ENCODE measurements at regions not wholly inside any gene's neighbourhood (a gene's known extent, or its start where the extent isn't known, plus 50 kb on each side); places are given as distances from the start of the nearest gene placed in this dataset.

- Histone ChIP-seq H3K4me2 (ENCODE audit: low read length) (no peak overlapping the region), H3K27ac (ENCODE audit: low read depth, low read length, poor library complexity, severe bottlenecking) (no peak overlapping the region), H4K20me1 (ENCODE audit: insufficient read depth, low read length) (no peaks in the 10 kb centered on the region), H3K79me2 (ENCODE audit: insufficient read depth, low read length) (no peaks in the 10 kb centered on the region), H3K4me1 (ENCODE audit: insufficient read depth, low read length, severe bottlenecking) (no peaks in the 10 kb centered on the region), H2AFZ (ENCODE audit: low read length) (no peak overlapping the region), H3F3A (ENCODE audit: insufficient read depth, low read length) (no peaks in the 10 kb centered on the region), H3K4me3 (ENCODE audit: low read depth, low read length, poor library complexity, severe bottlenecking) (no peak overlapping the region), H3K9me2 (ENCODE audit: low read depth, low read length) (no peaks in the 10 kb centered on the region), H3K27me3 (ENCODE audit: insufficient read depth, low read length) (no peaks in the 10 kb centered on the region), H3K9ac (ENCODE audit: low read length) (no peak overlapping the region), H3K36me3 (ENCODE audit: insufficient read depth, low read length) (no peaks in the 10 kb centered on the region), H3K9me3 (ENCODE audit: low read length) (no peaks in the 10 kb centered on the region)
- no peak for TF ChIP-seq CTCF (IDR thresholded peaks at IDR 0.05; ENCODE audit: low read length)
- no peak for TF ChIP-seq EZH2 (IDR thresholded peaks at IDR 0.05; ENCODE audit: borderline replicate concordance, low read length)
These were observed 274.3 kb upstream of the PPARGC1A start for GRCh38 chr4:24164054-24164693.

DNA sequence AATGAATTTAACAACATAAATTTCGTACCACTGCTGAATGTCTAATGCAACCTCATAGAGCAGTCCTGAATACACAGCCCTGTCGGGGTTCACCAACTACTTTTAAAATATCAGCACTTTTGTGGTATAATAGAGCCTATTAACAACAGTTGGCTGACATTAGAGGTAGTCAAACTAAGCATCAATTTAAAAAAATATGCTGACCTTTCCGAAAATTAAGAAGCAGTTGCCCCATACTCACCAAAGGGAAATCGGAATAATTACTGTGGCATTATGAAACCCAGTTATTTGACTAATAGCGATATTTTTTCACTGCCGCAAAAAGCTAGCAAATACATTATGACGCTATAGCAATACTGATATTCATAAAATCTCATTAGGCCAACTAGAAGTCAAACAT is 273.5 kb upstream of the PPARGC1A start:
- H3K4me2 ChIP-seq (ENCODE audit: low read length): no peak overlapping the region
- no peaks in the 10 kb centered on the region for H3K4me1 ChIP-seq (ENCODE audit: insufficient read depth, low read length, severe bottlenecking)
- no peaks in the 10 kb centered on the region for H3F3A ChIP-seq (ENCODE audit: insufficient read depth, low read length)
- no peak for TF ChIP-seq CTCF (IDR thresholded peaks at IDR 0.05; ENCODE audit: low read length)
- no peak for TF ChIP-seq EZH2 (IDR thresholded peaks at IDR 0.05; ENCODE audit: borderline replicate concordance, low read length)
- no peaks in the 10 kb centered on the region for H4K20me1 ChIP-seq (ENCODE audit: insufficient read depth, low read length)
- no peaks in the 10 kb centered on the region for H3K9me2 ChIP-seq (ENCODE audit: low read depth, low read length)
- H3K79me2 ChIP-seq (ENCODE audit: insufficient read depth, low read length): no peaks in the 10 kb centered on the region
- H3K36me3 ChIP-seq (ENCODE audit: insufficient read depth, low read length): no peaks in the 10 kb centered on the region
- H3K9me3 ChIP-seq (ENCODE audit: low read length): no peaks in the 10 kb centered on the region
- no peak overlapping the region for H3K27ac ChIP-seq (ENCODE audit: low read depth, low read length, poor library complexity, severe bottlenecking)
- no peaks in the 10 kb centered on the region for H3K27me3 ChIP-seq (ENCODE audit: insufficient read depth, low read length)
- no peak overlapping the region for H3K4me3 ChIP-seq (ENCODE audit: low read depth, low read length, poor library complexity, severe bottlenecking)
- H3K9ac ChIP-seq (ENCODE audit: low read length): no peak overlapping the region
- H2AFZ ChIP-seq (ENCODE audit: low read length): no peak overlapping the region

GRCh38 chr4:24160358-24160757 is 270.5 kb upstream of the PPARGC1A start:
- no peaks in the 10 kb centered on the region for H3K9me3 ChIP-seq (ENCODE audit: low read length)
- no peak overlapping the region for H3K9ac ChIP-seq (ENCODE audit: low read length)
- H3K4me2 ChIP-seq (ENCODE audit: low read length): no peak overlapping the region
- H4K20me1 ChIP-seq (ENCODE audit: insufficient read depth, low read length): no peaks in the 10 kb centered on the region
- no peaks in the 10 kb centered on the region for H3K79me2 ChIP-seq (ENCODE audit: insufficient read depth, low read length)
- no peak overlapping the region for H2AFZ ChIP-seq (ENCODE audit: low read length)
- H3F3A ChIP-seq (ENCODE audit: insufficient read depth, low read length): no peaks in the 10 kb centered on the region
- H3K27ac ChIP-seq (ENCODE audit: low read depth, low read length, poor library complexity, severe bottlenecking): no peak overlapping the region
- no peak overlapping the region for H3K4me3 ChIP-seq (ENCODE audit: low read depth, low read length, poor library complexity, severe bottlenecking)
- TF ChIP-seq EZH2 (IDR thresholded peaks at IDR 0.05; ENCODE audit: borderline replicate concordance, low read length) (no peak), CTCF (IDR thresholded peaks at IDR 0.05; ENCODE audit: low read length) (no peak)
- H3K36me3 ChIP-seq (ENCODE audit: insufficient read depth, low read length): no peaks in the 10 kb centered on the region
- H3K9me2 ChIP-seq (ENCODE audit: low read depth, low read length): no peaks in the 10 kb centered on the region
- no peaks in the 10 kb centered on the region for H3K4me1 ChIP-seq (ENCODE audit: insufficient read depth, low read length, severe bottlenecking)
- H3K27me3 ChIP-seq (ENCODE audit: insufficient read depth, low read length): no peaks in the 10 kb centered on the region

Data from OCI-LY1 (cell line).